K562 (cell line): ENCODE measurements at regions not wholly inside any gene's neighbourhood (a gene's known extent, or its start where the extent isn't known, plus 50 kb on each side); places are given as distances from the start of the nearest gene placed in this dataset.
A peak's percentile ranks its signal among the peaks of the same experiment; 100 is the strongest.

ENCODE experiments used
- ATAC-seq: fragments of 200-7000 bp; cut with Tn5 transposase; 3 replicates; pipeline ENCODE4 v1.9.1; 2020; ENCODE audit warnings: moderate library complexity
- BruUV-seq: library from RNA; stranded (reverse); fragments of 400-500 nt; replicated peaks from 2 replicates; lab custom pipeline; 2021; lab: Mats Ljungman, UMichigan
- CTCF ChIA-PET: fragments of 300-600 bp; formaldehyde crosslinking; extraction: SDS; loops from one replicate; lab custom pipeline; 2021; ENCODE audit warnings: low intra/inter-chr PET ratio; lab: Yijun Ruan, JAX
- POLR2A ChIA-PET: fragments of 300-600, 350-650 bp; sonication (Branson Sonifier 250); formaldehyde crosslinking; extraction: SDS; loops from one replicate; lab custom pipeline; 2021; ENCODE audit warnings: antibody characterized with exemption, inconsistent platforms; lab: Yijun Ruan, JAX
- DNase-seq, 4 experiments: peaks; one replicate each; pipeline versions ENCODE4 v3.0.0 to v3.0.0-alpha.2; 2011 to 2018; ENCODE audit warnings: low spot score in 3 of 4, mixed read lengths in 3 of 4; ENCODE audit errors: extremely low read depth in 1 of 4
- FAIRE-seq: peaks from 2 replicates; lab custom pipeline; 2011; peaks lifted over from hg19 to GRCh38; lab: Jason Lieb, UNC
- H2AFZ ChIP-seq: 2 replicates; pipeline ENCODE4 v1.6.0; 2011; ENCODE audit warnings: low read depth, low read length, control low read depth, inconsistent platforms
- H3K27ac ChIP-seq: fragments of 200-600 bp; 3 replicates; pipeline ENCODE4 v1.8.0; 2011; ENCODE audit warnings: low read depth, mild to moderate bottlenecking, control low read depth, inconsistent platforms, low read length, moderate library complexity, mixed read lengths; ENCODE audit errors: extremely low read depth
- H3K27me3 ChIP-seq, 2 experiments: fragments of 300-600 bp in 1 of 2; 2 replicates in 1 of 2; 3 replicates in 1 of 2; pipeline versions ENCODE4 v1.6.0 to v1.8.0; 2011; ENCODE audit warnings: inconsistent platforms in 2 of 2, low read length in 2 of 2, mild to moderate bottlenecking in 1 of 2, mixed read lengths in 1 of 2, moderate library complexity in 1 of 2; ENCODE audit not compliant: control insufficient read depth in 2 of 2, insufficient read depth in 2 of 2
- H3K36me3 ChIP-seq: fragments of 300-600 bp; 3 replicates; pipeline ENCODE4 v1.8.0; 2011; ENCODE audit warnings: mild to moderate bottlenecking, low read length, inconsistent platforms; ENCODE audit not compliant: control insufficient read depth, insufficient read depth
- H3K4me1 ChIP-seq, 2 experiments: fragments of 200-600 bp in 1 of 2; replicated peaks in 1 of 2; 2 replicates in 1 of 2; 3 replicates in 1 of 2; pipeline versions ENCODE4 v1.5.1 to v1.8.0; 2011; ENCODE audit warnings: inconsistent platforms in 2 of 2, low read length in 2 of 2, mild to moderate bottlenecking in 1 of 2, mixed read lengths in 1 of 2, moderate library complexity in 1 of 2; ENCODE audit not compliant: control insufficient read depth in 2 of 2, insufficient read depth in 2 of 2
- H3K4me2 ChIP-seq: 2 replicates; pipeline ENCODE4 v1.6.1; 2011; ENCODE audit warnings: low read length, control low read depth, inconsistent platforms, mixed read lengths; ENCODE audit not compliant: insufficient read depth
- H3K4me3 ChIP-seq: fragments of 200-600 bp; sonication (generic), shearing (Covaris generic); 2 replicates; pipeline ENCODE4 v1.5.1; 2016; ENCODE audit warnings: control low read depth, inconsistent platforms
- H3K79me2 ChIP-seq: fragments of 200-600 bp; 3 replicates; pipeline ENCODE4 v1.8.0; 2011; ENCODE audit warnings: low read length, inconsistent platforms; ENCODE audit not compliant: control insufficient read depth, insufficient read depth
- H3K9ac ChIP-seq, 2 experiments: 2 replicates each; pipeline versions ENCODE4 v1.6.0 to v1.6.1; 2011; ENCODE audit warnings: low read depth in 2 of 2, low read length in 2 of 2, control low read depth in 1 of 2, inconsistent platforms in 1 of 2, mild to moderate bottlenecking in 1 of 2, mixed read lengths in 1 of 2; ENCODE audit not compliant: insufficient read depth in 1 of 2
- H3K9me1 ChIP-seq: one replicate; pipeline ENCODE4 v1.6.0; 2011; ENCODE audit warnings: inconsistent platforms, mild to moderate bottlenecking, low read length, moderate library complexity; ENCODE audit not compliant: control insufficient read depth, insufficient read depth
- H3K9me3 ChIP-seq: replicated peaks from 2 replicates; pipeline ENCODE4 v1.5.1; 2011; ENCODE audit warnings: low read depth, low read length, inconsistent platforms; ENCODE audit not compliant: control insufficient read depth, insufficient read depth
- H4K20me1 ChIP-seq: replicated peaks from 2 replicates; pipeline ENCODE4 v1.6.1; 2011; ENCODE audit warnings: low read length, inconsistent platforms, mixed read lengths; ENCODE audit not compliant: control insufficient read depth, insufficient read depth
- ATF3 ChIP-seq, 2 experiments: fragments of 450-650 bp in 1 of 2; sonication (generic) in 1 of 2; formaldehyde crosslinking in 1 of 2; IDR thresholded peaks in 1 of 2; conservative IDR thresholded peaks in 1 of 2; 2 replicates each; pipeline versions ENCODE4 v1.6.1 to v1.8.1; 2016 to 2023; ENCODE audit warnings: mild to moderate bottlenecking in 2 of 2, moderate library complexity in 2 of 2, inconsistent platforms in 1 of 2, missing genetic modification reagents in 1 of 2
- CBFA2T2 ChIP-seq: fragments of 450-650 bp; conservative IDR thresholded peaks from 2 replicates; pipeline ENCODE4 v1.6.1; 2017; ENCODE audit warnings: mild to moderate bottlenecking
- CCNT2 ChIP-seq: IDR thresholded peaks from 2 replicates; pipeline ENCODE4 v1.6.1; 2011; ENCODE audit warnings: borderline replicate concordance, low read depth, mild to moderate bottlenecking, moderate library complexity, mixed read lengths, low read length; ENCODE audit not compliant: insufficient read length; ENCODE audit errors: extremely low read depth
- FOSL1 ChIP-seq: fragments of 200-800 bp; sonication (Bioruptor generic); conservative IDR thresholded peaks from 2 replicates; pipeline ENCODE4 v1.6.1; 2016; ENCODE audit warnings: missing genetic modification characterization, missing compliant biosample characterization
- JUND ChIP-seq, 2 experiments: IDR thresholded peaks; 2 replicates in 1 of 2; 3 replicates in 1 of 2; pipeline ENCODE4 v1.6.1; 2011; ENCODE audit warnings: borderline replicate concordance in 2 of 2, low read depth in 2 of 2, low read length in 2 of 2, improper control_type of control experiment in 1 of 2, missing biosample characterization in 1 of 2, missing genetic modification characterization in 1 of 2, missing genetic modification reagents in 1 of 2
- MITF ChIP-seq: IDR thresholded peaks from 2 replicates; pipeline ENCODE4 v1.6.1; 2014; ENCODE audit warnings: antibody characterized with exemption
- PATZ1 ChIP-seq: fragments of 250-450 bp; sonication (Bioruptor Pico); IDR thresholded peaks from 2 replicates; pipeline ENCODE4 v1.5.0; 2020; ENCODE audit warnings: mild to moderate bottlenecking, borderline replicate concordance
- RREB1 ChIP-seq: fragments of 250-450 bp; sonication (Bioruptor Pico); IDR thresholded peaks from 2 replicates; pipeline ENCODE4 v1.4.0; 2020
- STAT5B ChIP-seq: fragments of 250-450 bp; sonication (Bioruptor Pico); IDR thresholded peaks from 2 replicates; pipeline ENCODE4 v1.8.0; 2021; ENCODE audit warnings: mild to moderate bottlenecking, inconsistent platforms
- WGBS: fragments of 100-300 bp; shearing (Covaris generic); methylation state at CpG from one replicate; pipeline ENCODE4 v1.1.6; 2016; ENCODE audit warnings: low coverage, mixed read lengths; ENCODE audit not compliant: insufficient coverage; ENCODE audit errors: missing lambda C conversion rate; 5-methylcytosine and 5-hydroxymethylcytosine counted together
- in situ Hi-C: fragments of 300-500 bp; cut with MboI; formaldehyde crosslinking; loops from 4 replicates; pipeline ENCODE4 v1.15.0; 2018; ENCODE audit warnings: inconsistent platforms, mixed read lengths
- intact Hi-C: fragments of 100-400 bp; cut with micrococcal nuclease; formaldehyde crosslinking; loops from 2 replicates; pipeline ENCODE4 v1.14.2; 2022

GRCh38 chr16:73735954-73736353 lies 560.7 kb upstream of the PSMD7 start (continued):
- TF ChIP-seq MITF (no peak), STAT5B (CRISPR knock-in tag) (no peak), RREB1 (CRISPR knock-in tag) (no peak)

- H4K20me1 ChIP-seq: no peaks in the 10 kb centered on the region
- no peaks in the 10 kb centered on the region for H3K79me2 ChIP-seq
- H3K4me1 ChIP-seq: no peaks in the 10 kb centered on the region
- H3K36me3 ChIP-seq: no peaks in the 10 kb centered on the region
- ATAC-seq (no peak), FAIRE-seq (no peak), DNase-seq (no peak)
- WGBS: 2% methylated on average over 3 of the region's 3 CpGs
- H3K9ac ChIP-seq: no peak overlapping the region
- ChIA-PET POLR2A (no interaction called here), CTCF (no interaction called here)
- H2AFZ ChIP-seq: no peak overlapping the region
- H3K4me2 ChIP-seq: no peak overlapping the region
- in situ Hi-C loops (no loop called here), intact Hi-C loops (no loop called here)
- BruUV-seq: no TSS peak
- no peaks in the 10 kb centered on the region for H3K27me3 ChIP-seq
- H3K4me3 ChIP-seq: no peak overlapping the region
- no peaks in the 10 kb centered on the region for H3K9me3 ChIP-seq
- H3K27ac ChIP-seq: no peak overlapping the region
- H3K9me1 ChIP-seq: no peaks in the 10 kb centered on the region
- peak; percentile 87 for TF ChIP-seq FOSL1
- TF ChIP-seq PATZ1 (CRISPR knock-in tag): no peak
- no peak for TF ChIP-seq CBFA2T2
- TF ChIP-seq ATF3 (IDR thresholded peaks at IDR 0.05): peak; percentile 60
- TF ChIP-seq ATF3 (CRISPR knock-in tag; conservative IDR thresholded peaks at IDR 0.05): no peak
- no peak for TF ChIP-seq CCNT2
- peak; percentile 41; the same call in 1 of the 2 replicates for TF ChIP-seq JUND (IDR thresholded peaks at IDR 0.05; ENCODE audit: borderline replicate concordance, low read depth, low read length)
- TF ChIP-seq JUND (tag; IDR thresholded peaks at IDR 0.05; ENCODE audit: borderline replicate concordance, low read depth, low read length): 0 out of 3 replicates have a peak, but pooled peaks have one; percentile 19
These were observed 561.6 kb upstream of the PSMD7 start for GRCh38 chr16:73735018-73735417.
